Large intestine (tissue), 3 donors: ENCODE measurements at regions not wholly inside any gene's neighbourhood (a gene's known extent, or its start where the extent isn't known, plus 50 kb on each side); places are given as distances from the start of the nearest gene placed in this dataset.
"Not testable (repeated sequence)": the region's sequence is repeated elsewhere in the genome, so short reads cannot be mapped to it uniquely, and the experiment has no call there.

ENCODE experiments used
- DNase-seq, 2 donors: peaks; one replicate each; pipeline versions ENCODE4 v3.0.0 to v3.0.0-alpha.2; 2013
- H3K27ac ChIP-seq: one replicate; pipeline ENCODE4 v1.5.1; 2013; ENCODE audit warnings: low read length
- H3K27me3 ChIP-seq: 2 replicates; pipeline ENCODE4 v1.6.1; 2013; ENCODE audit warnings: low read length; ENCODE audit not compliant: control insufficient read depth, insufficient read depth
- H3K36me3 ChIP-seq: 2 replicates; pipeline ENCODE4 v1.6.1; 2013; ENCODE audit warnings: low read length; ENCODE audit not compliant: control insufficient read depth, insufficient read depth
- H3K4me1 ChIP-seq: one replicate; pipeline ENCODE4 v1.6.1; 2013; ENCODE audit warnings: low read length; ENCODE audit not compliant: control insufficient read depth, insufficient read depth
- H3K4me3 ChIP-seq: one replicate; pipeline ENCODE4 v1.5.1; 2013; ENCODE audit warnings: low read length
- H3K9me3 ChIP-seq: one replicate; pipeline ENCODE4 v1.6.1; 2013; ENCODE audit warnings: mild to moderate bottlenecking, low read depth, low read length, moderate library complexity; ENCODE audit not compliant: control insufficient read depth
- WGBS: methylation state at CpG from one replicate; pipeline ENCODE4 v1.1.5; 2013; ENCODE audit warnings: low lambda C conversion rate; ENCODE audit not compliant: insufficient coverage; 5-methylcytosine and 5-hydroxymethylcytosine counted together

GRCh38 chr5:112034421-112034979 is 277.5 kb upstream of the NREP start:
- H3K4me3 ChIP-seq: no peak overlapping the region
- no peaks in the 10 kb centered on the region for H3K9me3 ChIP-seq
- no peaks in the 10 kb centered on the region for H3K27me3 ChIP-seq
- DNase-seq: peak in 1 of 2 donors; percentile 8
- no peak overlapping the region for H3K27ac ChIP-seq
- no peaks in the 10 kb centered on the region for H3K36me3 ChIP-seq
- H3K4me1 ChIP-seq: no peaks in the 10 kb centered on the region

GRCh38 chr5:112026879-112027278 is 269.9 kb upstream of the NREP start:
- not testable (repeated sequence) for H3K27ac ChIP-seq, H3K36me3 ChIP-seq, H3K4me1 ChIP-seq, H3K4me3 ChIP-seq, H3K9me3 ChIP-seq, H3K27me3 ChIP-seq, DNase-seq
- 67% methylated on average over 1 of the region's 3 CpGs for WGBS

- Histone ChIP-seq H3K36me3 (no peaks in the 10 kb centered on the region), H3K27ac (no peak overlapping the region), H3K4me1 (no peaks in the 10 kb centered on the region), H3K9me3 (no peaks in the 10 kb centered on the region), H3K4me3 (no peak overlapping the region), H3K27me3 (no peaks in the 10 kb centered on the region)
- WGBS: no CpG with 5 or more reads among the region's 1 CpG
- no peak for DNase-seq
Measured at GRCh38 chr5:112025757-112026156, 268.8 kb upstream of the NREP start.

- 90% methylated on average over 2 of the region's 2 CpGs for WGBS
Measured at GRCh38 chr5:112024769-112025168, 267.8 kb upstream of the NREP start.

GRCh38 chr5:112024221-112024620 is 267.2 kb upstream of the NREP start:
- H3K4me1 ChIP-seq: no peaks in the 10 kb centered on the region
- no peak for DNase-seq

More at GRCh38 chr5:112024769-112025168, 267.8 kb upstream of the NREP start:
- Histone ChIP-seq H3K27me3 (no peaks in the 10 kb centered on the region), H3K36me3 (no peaks in the 10 kb centered on the region), H3K4me1 (no peaks in the 10 kb centered on the region), H3K4me3 (no peak overlapping the region), H3K27ac (no peak overlapping the region), H3K9me3 (no peaks in the 10 kb centered on the region)
- no peak for DNase-seq

GRCh38 chr5:112023766-112024165 is 266.8 kb upstream of the NREP start:
- Histone ChIP-seq H3K36me3 (no peaks in the 10 kb centered on the region), H3K4me1 (no peaks in the 10 kb centered on the region), H3K27me3 (no peaks in the 10 kb centered on the region), H3K27ac (no peak overlapping the region), H3K4me3 (no peak overlapping the region), H3K9me3 (no peaks in the 10 kb centered on the region)
- WGBS: 80% methylated on average over 1 of the region's 3 CpGs
- DNase-seq: no peak

More at GRCh38 chr5:112024221-112024620, 267.2 kb upstream of the NREP start:
- H3K9me3 ChIP-seq: no peaks in the 10 kb centered on the region
- H3K4me3 ChIP-seq: no peak overlapping the region
- no peak overlapping the region for H3K27ac ChIP-seq
- no peaks in the 10 kb centered on the region for H3K36me3 ChIP-seq
- WGBS: 69% methylated on average over 2 of the region's 3 CpGs
- no peaks in the 10 kb centered on the region for H3K27me3 ChIP-seq

GRCh38 chr5:112018846-112019245 is 261.9 kb upstream of the NREP start:
- H3K9me3 ChIP-seq: no peaks in the 10 kb centered on the region
- WGBS: 76% methylated on average over 2 of the region's 2 CpGs
- no peaks in the 10 kb centered on the region for H3K4me1 ChIP-seq
- H3K36me3 ChIP-seq: no peaks in the 10 kb centered on the region
- H3K4me3 ChIP-seq: no peak overlapping the region
- no peaks in the 10 kb centered on the region for H3K27me3 ChIP-seq
- no peak for DNase-seq
- H3K27ac ChIP-seq: no peak overlapping the region

- H3K4me1 ChIP-seq: no peaks in the 10 kb centered on the region
- no peaks in the 10 kb centered on the region for H3K27me3 ChIP-seq
- no peaks in the 10 kb centered on the region for H3K9me3 ChIP-seq
- DNase-seq: no peak
- H3K4me3 ChIP-seq: no peak overlapping the region
- no peaks in the 10 kb centered on the region for H3K36me3 ChIP-seq
- H3K27ac ChIP-seq: no peak overlapping the region
- no CpG with 5 or more reads among the region's 5 CpGs for WGBS
Measured at GRCh38 chr5:112016980-112017379, 260.0 kb upstream of the NREP start.

GRCh38 chr5:112014783-112015395 is 257.9 kb upstream of the NREP start:
- Histone ChIP-seq H3K9me3 (no peaks in the 10 kb centered on the region), H3K4me1 (no peaks in the 10 kb centered on the region), H3K36me3 (no peaks in the 10 kb centered on the region), H3K27ac (no peak overlapping the region), H3K27me3 (no peaks in the 10 kb centered on the region), H3K4me3 (no peak overlapping the region)
- no peak for DNase-seq

GRCh38 chr5:112013660-112014059 is 256.7 kb upstream of the NREP start:
- no peak for DNase-seq
- no peaks in the 10 kb centered on the region for H3K27me3 ChIP-seq
- H3K4me3 ChIP-seq: no peak overlapping the region
- H3K27ac ChIP-seq: no peak overlapping the region
- H3K9me3 ChIP-seq: no peaks in the 10 kb centered on the region
- no peaks in the 10 kb centered on the region for H3K4me1 ChIP-seq
- H3K36me3 ChIP-seq: no peaks in the 10 kb centered on the region

- peak in 1 of 2 donors; percentile 6 for DNase-seq
- Histone ChIP-seq H3K36me3 (no peaks in the 10 kb centered on the region), H3K9me3 (no peaks in the 10 kb centered on the region), H3K27ac (no peak overlapping the region), H3K4me3 (no peak overlapping the region), H3K27me3 (no peaks in the 10 kb centered on the region), H3K4me1 (no peaks in the 10 kb centered on the region)
- WGBS: no CpG with 5 or more reads among the region's 1 CpG
Measured at GRCh38 chr5:112012104-112012503, 255.1 kb upstream of the NREP start.
